ENCODE measurements at regions not wholly inside any gene's neighbourhood (a gene's known extent, or its start where the extent isn't known, plus 50 kb on each side); places are given as distances from the start of the nearest gene placed in this dataset.
A peak's percentile ranks its signal among the peaks of the same experiment; 100 is the strongest.

GRCh38 chr6:44061375-44062104 is 65.7 kb downstream of the MRPL14 start:
- Histone ChIP-seq H3K4me3 (replicated peaks in 1 of 3; ENCODE audit: insufficient read depth in 1 of 3, low read depth in 2 of 3, low read length in 3 of 3) (no peak overlapping the region), H3K36me3 (replicated peaks in 1 of 2; ENCODE audit: control insufficient read depth in 1 of 2, insufficient read depth in 2 of 2, low read length in 2 of 2) (no peaks in the 10 kb centered on the region), H3K9ac (ENCODE audit: insufficient read depth, low read depth, low read length) (no peak overlapping the region), H3K27ac (ENCODE audit: extremely low read length, insufficient read depth, low read length) (no peak overlapping the region), H3K4me1 (ENCODE audit: insufficient read depth, low read length) (peaks cover 88% of the 10 kb centered on the region), H3K4me2 (ENCODE audit: low read depth, low read length) (no peak overlapping the region), H4K20me1 (ENCODE audit: insufficient read depth, low read length) (no peaks in the 10 kb centered on the region), H2AFZ (ENCODE audit: low read length) (no peak overlapping the region), H3K27me3 (ENCODE audit: control insufficient read depth in 1 of 2, insufficient read depth in 2 of 2, low read length in 2 of 2) (peaks cover 0 to 19% of the 10 kb centered on the region in 2 experiments; a peak in 4 of 5 replicates), H3K79me2 (ENCODE audit: insufficient read depth, low read length) (no peaks in the 10 kb centered on the region), H3K9me3 (ENCODE audit: low read length) (no peaks in the 10 kb centered on the region)
- ATAC-seq = no peak
- in situ Hi-C loops (cut with HindIII; ENCODE audit: extremely low pct_ligation_motif_present, low pct_unique_long_range_greater_than_20kb) = no loop called here
- BruUV-seq (replicated peaks) = no TSS peak
- CTCF ChIA-PET (ENCODE audit: low intra/inter-chr PET ratio, low total read pairs) = no interaction called here
- WGBS (ENCODE audit: low lambda C conversion rate) = 26% methylated on average over 5 of the region's 5 CpGs
- POLR2A ChIA-PET = interaction anchor here (1.0 kb wide), 1 partner anchor 12 kb away, joined by 3 read pairs; no protein-coding TSS in a partner anchor
- FAIRE-seq = no peak
- intact Hi-C loops (cut with micrococcal nuclease; ENCODE audit: unreplicated experiment) = no loop called here
- DNase-seq (ENCODE audit: low spot score) = no peak
- TF ChIP-seq POLR2AphosphoS5 (IDR thresholded peaks at IDR 0.05; ENCODE audit: low read depth, low read length) = no peak
- no peak for TF ChIP-seq WIZ (CRISPR knock-in tag; IDR thresholded peaks at IDR 0.05)
- no peak for TF ChIP-seq ZNF878 (CRISPR knock-in tag; IDR thresholded peaks at IDR 0.05)
- TF ChIP-seq TFE3 (CRISPR knock-in tag; IDR thresholded peaks at IDR 0.05) = no peak
- no peak for TF ChIP-seq GATAD1 (CRISPR knock-in tag; IDR thresholded peaks at IDR 0.05)
- TF ChIP-seq, protein P1, sequence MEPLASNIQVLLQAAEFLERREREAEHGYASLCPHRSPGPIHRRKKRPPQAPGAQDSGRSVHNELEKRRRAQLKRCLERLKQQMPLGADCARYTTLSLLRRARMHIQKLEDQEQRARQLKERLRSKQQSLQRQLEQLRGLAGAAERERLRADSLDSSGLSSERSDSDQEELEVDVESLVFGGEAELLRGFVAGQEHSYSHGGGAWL (CRISPR knock-in tag; IDR thresholded peaks at IDR 0.05) = no peak
- TF ChIP-seq, protein P2, sequence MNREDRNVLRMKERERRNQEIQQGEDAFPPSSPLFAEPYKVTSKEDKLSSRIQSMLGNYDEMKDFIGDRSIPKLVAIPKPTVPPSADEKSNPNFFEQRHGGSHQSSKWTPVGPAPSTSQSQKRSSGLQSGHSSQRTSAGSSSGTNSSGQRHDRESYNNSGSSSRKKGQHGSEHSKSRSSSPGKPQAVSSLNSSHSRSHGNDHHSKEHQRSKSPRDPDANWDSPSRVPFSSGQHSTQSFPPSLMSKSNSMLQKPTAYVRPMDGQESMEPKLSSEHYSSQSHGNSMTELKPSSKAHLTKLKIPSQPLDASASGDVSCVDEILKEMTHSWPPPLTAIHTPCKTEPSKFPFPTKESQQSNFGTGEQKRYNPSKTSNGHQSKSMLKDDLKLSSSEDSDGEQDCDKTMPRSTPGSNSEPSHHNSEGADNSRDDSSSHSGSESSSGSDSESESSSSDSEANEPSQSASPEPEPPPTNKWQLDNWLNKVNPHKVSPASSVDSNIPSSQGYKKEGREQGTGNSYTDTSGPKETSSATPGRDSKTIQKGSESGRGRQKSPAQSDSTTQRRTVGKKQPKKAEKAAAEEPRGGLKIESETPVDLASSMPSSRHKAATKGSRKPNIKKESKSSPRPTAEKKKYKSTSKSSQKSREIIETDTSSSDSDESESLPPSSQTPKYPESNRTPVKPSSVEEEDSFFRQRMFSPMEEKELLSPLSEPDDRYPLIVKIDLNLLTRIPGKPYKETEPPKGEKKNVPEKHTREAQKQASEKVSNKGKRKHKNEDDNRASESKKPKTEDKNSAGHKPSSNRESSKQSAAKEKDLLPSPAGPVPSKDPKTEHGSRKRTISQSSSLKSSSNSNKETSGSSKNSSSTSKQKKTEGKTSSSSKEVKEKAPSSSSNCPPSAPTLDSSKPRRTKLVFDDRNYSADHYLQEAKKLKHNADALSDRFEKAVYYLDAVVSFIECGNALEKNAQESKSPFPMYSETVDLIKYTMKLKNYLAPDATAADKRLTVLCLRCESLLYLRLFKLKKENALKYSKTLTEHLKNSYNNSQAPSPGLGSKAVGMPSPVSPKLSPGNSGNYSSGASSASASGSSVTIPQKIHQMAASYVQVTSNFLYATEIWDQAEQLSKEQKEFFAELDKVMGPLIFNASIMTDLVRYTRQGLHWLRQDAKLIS (CRISPR knock-in tag; IDR thresholded peaks at IDR 0.05) = no peak
- TF ChIP-seq ATF5 (CRISPR knock-in tag; IDR thresholded peaks at IDR 0.05; ENCODE audit: low read depth) = no peak
- TF ChIP-seq ZNF704 (CRISPR knock-in tag; IDR thresholded peaks at IDR 0.05; ENCODE audit: borderline replicate concordance) = no peak
- TF ChIP-seq ZNF446 (CRISPR knock-in tag; IDR thresholded peaks at IDR 0.05) = no peak
- no peak for TF ChIP-seq KMT2B (CRISPR knock-in tag; IDR thresholded peaks at IDR 0.05)
- peak; percentile 69; the same call in 1 of the 2 replicates for TF ChIP-seq ZNF563 (CRISPR knock-in tag; IDR thresholded peaks at IDR 0.05)
- TF ChIP-seq, protein P3, sequence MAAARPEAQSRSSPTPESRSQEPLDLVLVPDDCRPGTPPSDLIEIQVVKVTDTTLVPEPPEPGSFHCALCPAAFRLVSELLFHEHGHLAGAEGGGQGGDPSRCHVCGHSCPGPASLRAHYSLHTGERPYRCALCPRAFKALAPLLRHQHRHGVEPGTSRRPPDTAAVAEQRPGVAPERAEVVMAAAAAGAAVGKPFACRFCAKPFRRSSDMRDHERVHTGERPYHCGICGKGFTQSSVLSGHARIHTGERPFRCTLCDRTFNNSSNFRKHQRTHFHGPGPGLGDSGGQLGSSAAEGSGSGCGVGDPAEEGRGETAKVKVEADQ (CRISPR knock-in tag; IDR thresholded peaks at IDR 0.05; ENCODE audit: borderline replicate concordance) = 0 out of 2 replicates have a peak, but pooled peaks have one; percentile 24
- TF ChIP-seq MATR3 (CRISPR knock-in tag; IDR thresholded peaks at IDR 0.05) = no peak
- no peak for TF ChIP-seq REL (CRISPR knock-in tag; conservative IDR thresholded peaks at IDR 0.05)
